ENCODE measurements at regions not wholly inside any gene's neighbourhood (a gene's known extent, or its start where the extent isn't known, plus 50 kb on each side); places are given as distances from the start of the nearest gene placed in this dataset.

- H3K27ac ChIP-seq (replicated peaks) = no peak overlapping the region
- TF ChIP-seq REST (IDR thresholded peaks at IDR 0.05; ENCODE audit: insufficient replicate concordance, low read depth) = no peak
- no peak for TF ChIP-seq CTCF (IDR thresholded peaks at IDR 0.05; ENCODE audit: insufficient read depth, low read length)
- TF ChIP-seq SPI1 (IDR thresholded peaks at IDR 0.05; ENCODE audit: borderline replicate concordance, low read depth) = no peak
- TF ChIP-seq POLR2AphosphoS5 (IDR thresholded peaks at IDR 0.05; ENCODE audit: low read depth) = no peak
- no peak for TF ChIP-seq GABPA (IDR thresholded peaks at IDR 0.05; ENCODE audit: low read depth)
- no peak for DNase-seq (ENCODE audit: low read depth in 1 of 2, low spot score in 1 of 2)
- no peak overlapping the region for H3K4me3 ChIP-seq (replicated peaks; ENCODE audit: insufficient read depth, low read length)
- no peaks in the 10 kb centered on the region for H3K27me3 ChIP-seq (ENCODE audit: insufficient read depth, poor library complexity, severe bottlenecking)
Measured at GRCh38 chr14:82223276-82223675, 689.6 kb upstream of the SEL1L start.

- Histone ChIP-seq H3K27ac (replicated peaks) (no peak overlapping the region), H3K4me3 (replicated peaks; ENCODE audit: insufficient read depth, low read length) (no peak overlapping the region), H3K27me3 (ENCODE audit: insufficient read depth, poor library complexity, severe bottlenecking) (no peaks in the 10 kb centered on the region)
- no peak for DNase-seq (ENCODE audit: low read depth in 1 of 2, low spot score in 1 of 2)
- TF ChIP-seq CTCF (IDR thresholded peaks at IDR 0.05; ENCODE audit: insufficient read depth, low read length) = no peak
- no peak for TF ChIP-seq GABPA (IDR thresholded peaks at IDR 0.05; ENCODE audit: low read depth)
- TF ChIP-seq REST (IDR thresholded peaks at IDR 0.05; ENCODE audit: insufficient replicate concordance, low read depth) = no peak
- TF ChIP-seq SPI1 (IDR thresholded peaks at IDR 0.05; ENCODE audit: borderline replicate concordance, low read depth) = no peak
- no peak for TF ChIP-seq POLR2AphosphoS5 (IDR thresholded peaks at IDR 0.05; ENCODE audit: low read depth)
Measured at GRCh38 chr14:82224610-82225009, 691.0 kb upstream of the SEL1L start.

GRCh38 chr14:82230748-82231147 is 697.1 kb upstream of the SEL1L start:
- DNase-seq (ENCODE audit: low read depth in 1 of 2, low spot score in 1 of 2) = no peak
- Histone ChIP-seq H3K27ac (replicated peaks) (no peak overlapping the region), H3K27me3 (ENCODE audit: insufficient read depth, poor library complexity, severe bottlenecking) (no peaks in the 10 kb centered on the region), H3K4me3 (replicated peaks; ENCODE audit: insufficient read depth, low read length) (no peak overlapping the region)
- TF ChIP-seq CTCF (IDR thresholded peaks at IDR 0.05; ENCODE audit: insufficient read depth, low read length) = no peak
- TF ChIP-seq POLR2AphosphoS5 (IDR thresholded peaks at IDR 0.05; ENCODE audit: low read depth) = no peak
- TF ChIP-seq GABPA (IDR thresholded peaks at IDR 0.05; ENCODE audit: low read depth) = no peak
- no peak for TF ChIP-seq SPI1 (IDR thresholded peaks at IDR 0.05; ENCODE audit: borderline replicate concordance, low read depth)
- no peak for TF ChIP-seq REST (IDR thresholded peaks at IDR 0.05; ENCODE audit: insufficient replicate concordance, low read depth)
